SK-MEL-5 (cell line): ENCODE measurements at regions not wholly inside any gene's neighbourhood (a gene's known extent, or its start where the extent isn't known, plus 50 kb on each side); places are given as distances from the start of the nearest gene placed in this dataset.
A peak's percentile ranks its signal among the peaks of the same experiment; 100 is the strongest.

Experiments used
- DNase-seq: peaks from one replicate; pipeline ENCODE4 v3.0.0-alpha.2; 2016; ENCODE audit warnings: low read depth, low spot score
- in situ Hi-C: cut with HindIII; loops from 2 replicates; pipeline ENCODE4 v1.10.0; 2016; ENCODE audit warnings: low sequenced_read_pairs, high pct_unique_total_duplicates, low pct_unique_long_range_greater_than_20kb

- DNase-seq, result no peak
- in situ Hi-C loops, result no loop called here
Observed at GRCh38 chr14:34036319-34036766, 85.5 kb upstream of the EGLN3 start.

GRCh38 chr14:34035934-34036250 lies 85.0 kb upstream of the EGLN3 start:
- no peak for DNase-seq
- in situ Hi-C loops, result no loop called here

GRCh38 chr14:34035177-34035933 lies 84.5 kb upstream of the EGLN3 start:
- in situ Hi-C loops, result no loop called here
- no peak for DNase-seq

- DNase-seq, result no peak
- in situ Hi-C loops, result no loop called here
Observed at GRCh38 chr14:34034447-34035176, 83.7 kb upstream of the EGLN3 start.

- in situ Hi-C loops, result no loop called here
- no peak for DNase-seq
Observed at GRCh38 chr14:34032720-34033119, 81.8 kb upstream of the EGLN3 start.

- in situ Hi-C loops, result no loop called here
- DNase-seq, result no peak
Observed at GRCh38 chr14:34030864-34031263, 80.0 kb upstream of the EGLN3 start.

- DNase-seq, result no peak
- in situ Hi-C loops, result no loop called here
Observed at GRCh38 chr14:34029921-34030334, 79.1 kb upstream of the EGLN3 start.

GRCh38 chr14:34027990-34028495 lies 77.2 kb upstream of the EGLN3 start:
- in situ Hi-C loops, result no loop called here

GRCh38 chr14:34027130-34027989 lies 76.5 kb upstream of the EGLN3 start:
- in situ Hi-C loops, result no loop called here
- no peak for DNase-seq

More at GRCh38 chr14:34027990-34028495, 77.2 kb upstream of the EGLN3 start:
- no peak for DNase-seq

- in situ Hi-C loops, result no loop called here
- DNase-seq, result no peak
Observed at GRCh38 chr14:34025325-34026017, 74.6 kb upstream of the EGLN3 start.

- in situ Hi-C loops, result no loop called here
- no peak for DNase-seq
Observed at GRCh38 chr14:34024768-34025144, 73.9 kb upstream of the EGLN3 start.

GRCh38 chr14:34023824-34024767 lies 73.2 kb upstream of the EGLN3 start:
- peak; percentile 49 for DNase-seq
- in situ Hi-C loops, result no loop called here

GRCh38 chr14:34021096-34021495 lies 70.2 kb upstream of the EGLN3 start:
- in situ Hi-C loops, result no loop called here
- no peak for DNase-seq

GRCh38 chr14:34020014-34020413 lies 69.1 kb upstream of the EGLN3 start:
- in situ Hi-C loops, result no loop called here
- no peak for DNase-seq

- in situ Hi-C loops, result no loop called here
Observed at GRCh38 chr14:34018564-34019244, 67.8 kb upstream of the EGLN3 start.

GRCh38 chr14:34018125-34018524 lies 67.3 kb upstream of the EGLN3 start:
- no peak for DNase-seq
- in situ Hi-C loops, result no loop called here

More at GRCh38 chr14:34018564-34019244, 67.8 kb upstream of the EGLN3 start:
- no peak for DNase-seq
